NCI-H345 treated with DMSO at 0.1 percent for 48 hours (cell line): ENCODE measurements at regions not wholly inside any gene's neighbourhood (a gene's known extent, or its start where the extent isn't known, plus 50 kb on each side); places are given as distances from the start of the nearest gene placed in this dataset.
A peak's percentile ranks its signal among the peaks of the same experiment; 100 is the strongest.

Experiments
- DNase-seq: peaks from one replicate; lab custom pipeline; 2025; ENCODE audit not compliant: unreplicated experiment; lab: John Stamatoyannopoulos, UW

DNA sequence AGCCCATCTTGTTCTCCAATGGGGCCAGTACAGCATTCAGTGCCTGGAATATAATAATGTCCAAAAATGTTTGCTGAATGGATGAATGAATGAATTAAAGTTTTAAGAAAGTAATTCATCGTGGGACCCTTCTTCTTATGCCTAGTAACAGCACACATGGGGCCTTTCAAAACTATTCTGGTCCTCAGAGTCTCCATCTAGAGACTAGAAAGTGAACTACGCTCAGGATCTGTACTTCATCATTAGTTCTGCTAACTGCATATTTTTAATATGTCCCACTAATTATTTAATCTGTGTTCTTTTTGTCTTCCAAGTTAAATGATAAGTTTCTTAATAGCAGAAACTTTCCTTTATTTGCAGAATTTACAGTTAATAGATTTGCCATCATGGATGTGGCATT lies 172.5 kb downstream of the SMAD2 start:
- no peak for DNase-seq

DNA sequence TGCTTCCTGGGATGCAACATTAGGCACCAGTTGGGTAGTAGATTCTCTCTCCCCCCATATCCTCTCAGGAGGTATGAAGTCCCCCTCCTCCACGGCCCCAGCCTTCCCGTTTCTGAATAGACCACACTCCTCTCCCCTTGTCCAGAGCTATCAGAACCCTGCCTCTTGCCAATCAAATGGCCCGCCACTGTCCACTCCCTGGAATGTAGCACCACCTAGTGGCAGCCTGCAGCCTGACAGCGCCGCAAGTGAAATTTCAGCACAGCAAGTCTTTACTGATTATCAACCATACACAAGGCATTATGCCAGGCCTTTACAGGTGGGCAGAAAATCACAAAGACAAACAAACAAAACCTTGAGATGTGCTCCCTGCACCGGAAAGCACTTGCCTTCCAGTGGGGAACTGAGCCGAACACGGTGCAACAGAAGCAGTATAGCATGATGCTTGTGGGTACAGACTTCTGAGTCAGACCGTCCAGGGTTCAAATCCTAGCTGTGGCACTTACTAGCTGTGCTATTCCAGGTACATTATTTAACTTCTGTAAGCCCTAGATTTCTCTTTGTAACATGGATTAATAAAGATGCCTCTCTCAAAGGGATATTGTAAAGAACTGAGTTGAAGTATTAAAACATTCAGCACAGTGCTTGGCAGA lies 174.0 kb downstream of the SMAD2 start:
- peak; percentile 66 for DNase-seq

DNA sequence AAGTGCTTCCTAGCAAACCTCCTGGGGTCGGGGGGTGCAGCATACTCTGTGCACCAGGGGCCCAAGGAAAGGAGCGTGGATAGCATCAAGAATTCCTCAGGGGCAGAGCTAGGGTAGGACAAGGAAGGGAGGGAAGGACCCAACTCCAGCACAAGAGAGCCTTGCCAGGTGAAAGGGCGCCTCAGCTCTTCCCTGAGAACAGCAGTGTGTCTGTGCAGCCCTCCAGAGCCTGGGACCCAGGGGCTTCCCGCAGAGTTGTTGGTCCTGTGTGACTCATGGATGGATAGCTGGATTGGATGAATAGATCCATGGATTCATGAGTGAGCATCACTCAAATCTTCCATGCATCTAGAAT lies 175.4 kb downstream of the SMAD2 start:
- no peak for DNase-seq

DNA sequence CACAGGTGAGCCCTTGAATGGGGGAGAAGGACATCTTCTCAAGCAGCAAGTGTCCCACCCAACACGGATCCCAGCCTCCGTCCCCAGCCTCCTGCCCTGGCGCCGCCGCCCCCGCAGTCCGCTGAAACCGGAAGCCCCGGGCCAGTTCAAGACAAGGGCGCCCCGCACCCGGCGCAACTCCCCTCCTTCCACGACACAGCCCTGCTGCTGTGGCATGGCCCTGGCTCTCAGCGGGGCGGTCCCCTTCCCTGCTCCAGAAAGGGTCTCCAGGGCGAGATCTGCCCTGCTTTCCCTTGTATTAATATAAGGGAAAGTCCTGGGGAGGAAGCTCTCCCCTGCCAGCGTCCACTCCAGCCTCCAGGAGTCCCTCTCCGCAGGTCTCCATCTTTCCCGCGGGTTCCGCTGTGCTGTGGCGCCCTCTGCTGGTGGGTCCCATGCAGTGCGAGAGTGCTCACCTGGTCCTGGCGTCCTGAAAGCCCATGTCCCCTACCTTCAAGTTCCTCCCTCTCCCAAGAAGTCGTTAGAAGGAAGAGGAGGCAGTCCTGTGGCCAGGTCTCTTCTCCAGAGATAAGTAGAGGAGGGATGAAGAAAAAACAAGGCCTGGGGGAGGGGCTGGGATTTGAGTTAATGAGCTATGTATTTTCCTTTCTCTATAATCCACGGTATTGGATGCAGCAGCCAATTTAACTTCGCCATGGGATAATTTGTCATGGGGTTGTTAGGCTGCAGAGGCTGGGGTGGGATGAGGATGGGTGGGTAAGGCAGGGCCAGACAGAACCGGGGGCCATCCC lies 176.0 kb downstream of the SMAD2 start:
- DNase-seq = peak; percentile 12

DNA sequence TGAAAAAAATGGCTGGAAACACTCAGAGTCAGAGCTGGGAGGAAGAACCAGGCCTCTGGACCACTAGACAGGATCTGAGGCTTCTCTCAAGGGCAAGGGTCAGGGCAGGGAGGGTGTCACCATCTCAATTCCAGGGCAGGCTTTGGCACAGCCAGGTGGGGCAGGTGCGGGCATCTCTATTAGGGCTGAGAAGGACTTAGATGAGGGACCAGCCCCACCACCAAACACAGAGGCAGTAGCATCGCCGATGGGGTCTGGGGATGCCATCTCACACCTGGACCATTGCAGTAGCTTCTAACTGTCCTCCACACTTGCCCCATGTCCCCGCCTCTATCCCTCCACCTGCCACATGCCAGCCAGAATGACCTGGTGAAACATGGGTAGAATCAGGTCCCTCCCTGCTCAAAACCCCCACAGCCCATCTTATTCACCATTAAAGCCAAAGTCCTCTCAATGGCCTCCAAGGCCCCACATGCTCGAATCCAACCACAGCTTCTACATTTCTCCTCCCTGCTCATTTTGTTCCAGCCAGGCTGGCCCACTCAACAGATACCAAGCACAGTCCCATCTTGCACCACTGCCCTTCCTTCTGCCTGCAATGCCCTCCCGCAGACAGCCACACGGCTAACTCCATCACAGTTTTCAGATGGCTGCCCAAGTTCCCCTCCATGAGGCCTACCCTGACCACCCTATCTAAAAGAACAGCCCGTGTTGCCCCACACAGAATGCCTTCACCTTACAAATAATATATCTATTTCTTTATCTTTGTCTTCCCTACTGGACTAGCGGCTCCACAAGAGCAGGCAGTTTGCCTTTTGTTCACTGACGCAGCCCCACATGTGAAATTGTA lies 177.4 kb downstream of the SMAD2 start:
- no peak for DNase-seq

DNA sequence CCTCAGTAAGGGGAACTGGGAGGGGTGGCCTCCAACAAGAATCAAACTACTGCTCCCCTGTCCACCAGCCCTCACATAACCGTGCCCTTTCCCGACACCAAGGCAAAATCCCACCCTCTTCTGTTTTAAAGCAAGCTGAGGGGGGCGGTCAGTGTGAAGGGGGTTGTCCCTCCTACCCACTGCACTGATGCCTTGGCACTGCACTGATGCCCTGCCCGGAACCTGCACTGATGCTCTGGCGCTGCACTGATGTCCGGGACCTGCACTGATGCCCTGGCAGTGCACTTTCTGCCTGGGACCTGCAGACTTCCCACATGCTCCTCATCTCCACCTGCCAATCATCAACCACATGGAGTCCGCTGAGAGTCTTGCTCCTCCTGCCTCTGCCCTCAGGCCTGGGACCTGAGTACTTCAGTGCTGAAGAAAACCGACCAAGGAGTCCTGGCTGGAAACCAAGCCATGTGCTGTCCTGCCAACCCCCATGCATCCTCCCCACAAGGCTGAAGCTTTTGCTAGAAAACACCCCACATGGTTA lies 179.5 kb downstream of the SMAD2 start:
- no peak for DNase-seq

DNA sequence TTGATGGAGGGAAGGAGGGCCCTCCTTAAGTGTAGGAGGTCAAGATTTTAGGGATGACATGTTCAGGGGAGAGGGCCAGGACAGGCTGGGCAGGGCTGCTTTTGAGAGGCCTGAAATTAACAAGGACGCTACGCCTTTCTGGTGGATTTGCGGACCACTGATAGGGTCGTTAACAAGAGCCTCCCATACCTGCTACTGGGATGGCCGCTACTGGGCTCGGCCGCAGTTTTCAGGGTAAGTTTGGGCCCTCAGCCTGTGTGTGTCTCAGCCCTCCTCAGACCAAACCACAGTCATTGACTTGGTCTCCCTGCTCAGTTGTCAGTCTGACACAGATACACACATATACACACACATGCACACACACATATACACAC lies 180.9 kb downstream of the SMAD2 start:
- DNase-seq = no peak

DNA sequence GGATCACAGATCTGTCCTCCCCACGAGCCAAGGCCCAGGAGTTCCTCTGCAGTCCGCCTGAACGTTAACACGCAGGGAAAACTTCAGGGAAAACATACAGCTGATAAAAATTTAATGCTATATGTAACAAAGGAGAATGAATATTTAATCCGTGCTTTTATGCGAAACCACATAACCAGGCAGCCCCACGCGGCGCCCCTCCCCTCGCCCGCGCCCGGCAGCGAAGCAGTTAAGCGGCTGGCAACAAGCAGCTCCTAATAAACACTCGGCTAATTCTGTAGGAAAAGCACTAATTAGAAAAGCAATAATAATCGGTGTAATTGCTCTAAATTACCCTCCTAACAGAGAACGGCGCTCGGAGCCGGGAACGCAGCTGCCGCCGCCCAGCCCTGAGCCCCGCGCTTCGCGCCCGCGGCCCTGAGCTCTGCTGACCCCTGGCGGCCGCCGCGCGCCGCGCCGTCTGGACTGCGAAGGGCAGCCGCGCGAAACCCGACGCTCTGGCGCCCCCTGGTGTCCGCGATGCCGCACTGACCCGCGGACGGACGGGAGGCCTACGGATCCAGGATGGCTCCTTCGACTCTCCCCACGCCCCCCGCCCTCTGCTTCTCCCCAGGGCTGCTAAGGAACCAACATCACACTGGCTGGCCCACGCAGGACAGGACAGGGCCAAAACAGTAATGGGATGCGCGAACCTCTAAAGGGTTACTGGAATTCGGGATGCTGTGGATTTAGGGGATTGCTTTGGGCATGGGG lies 181.4 kb downstream of the SMAD2 start:
- peak; percentile 67 for DNase-seq

DNA sequence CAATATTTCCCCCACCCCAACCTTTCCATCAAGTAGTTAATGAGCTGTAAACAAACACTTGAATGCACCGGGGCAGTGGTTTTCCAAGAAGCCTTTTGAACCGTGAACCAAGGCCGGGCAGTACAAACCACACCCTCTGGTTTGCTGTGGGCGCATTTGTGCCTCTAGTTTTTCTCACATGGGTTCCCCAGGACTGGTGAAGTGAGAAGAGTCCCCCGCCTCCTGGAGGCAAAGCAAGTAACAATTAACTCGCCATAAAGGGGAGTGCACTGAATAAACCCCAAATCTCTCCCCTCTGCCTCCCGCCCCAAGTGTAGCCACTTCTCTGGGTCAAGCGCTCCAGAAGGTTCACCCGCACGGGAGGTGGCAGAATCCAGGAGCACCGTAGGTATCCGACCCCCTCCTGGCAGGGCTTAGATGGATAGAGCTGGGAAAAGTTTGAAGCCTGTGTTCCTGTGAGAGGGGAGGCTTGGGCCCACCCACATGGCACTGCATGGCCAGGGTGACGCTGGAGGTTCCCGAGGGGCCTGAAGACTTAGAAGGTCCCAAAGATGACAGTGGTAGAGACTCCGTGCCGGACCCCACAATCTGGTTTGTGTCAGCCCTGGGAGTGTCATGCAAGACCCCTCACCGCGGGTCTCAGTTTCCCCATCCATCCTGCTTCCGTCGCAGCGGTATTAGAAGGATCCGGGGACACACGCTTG lies 182.2 kb downstream of the SMAD2 start:
- no peak for DNase-seq

DNA sequence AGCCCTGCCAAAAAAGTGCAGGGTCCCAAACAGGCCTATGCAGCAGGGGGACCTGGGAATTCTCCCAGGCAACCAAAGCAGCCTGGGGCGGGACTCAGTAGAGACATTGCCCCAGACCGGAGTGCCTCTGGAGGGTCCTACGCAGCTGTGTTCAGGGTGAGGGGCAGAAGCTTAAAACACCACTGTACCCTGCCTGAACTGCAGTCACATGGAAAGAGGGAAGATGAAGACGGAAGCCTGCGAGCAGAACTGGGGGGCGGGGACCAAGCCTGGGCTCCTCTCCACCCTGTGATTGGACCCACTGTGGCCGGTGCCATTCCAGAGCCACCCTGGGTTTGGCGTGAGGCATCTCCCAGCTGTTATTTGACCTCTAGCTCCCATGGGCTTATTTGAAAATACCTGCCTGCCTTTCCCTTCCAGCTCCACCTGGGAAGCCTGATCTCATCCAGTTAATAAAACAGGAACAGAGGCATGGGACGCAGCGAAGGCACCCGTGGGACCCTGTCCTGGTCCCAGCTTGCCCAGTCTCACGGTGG lies 183.1 kb downstream of the SMAD2 start:
- DNase-seq = no peak

DNA sequence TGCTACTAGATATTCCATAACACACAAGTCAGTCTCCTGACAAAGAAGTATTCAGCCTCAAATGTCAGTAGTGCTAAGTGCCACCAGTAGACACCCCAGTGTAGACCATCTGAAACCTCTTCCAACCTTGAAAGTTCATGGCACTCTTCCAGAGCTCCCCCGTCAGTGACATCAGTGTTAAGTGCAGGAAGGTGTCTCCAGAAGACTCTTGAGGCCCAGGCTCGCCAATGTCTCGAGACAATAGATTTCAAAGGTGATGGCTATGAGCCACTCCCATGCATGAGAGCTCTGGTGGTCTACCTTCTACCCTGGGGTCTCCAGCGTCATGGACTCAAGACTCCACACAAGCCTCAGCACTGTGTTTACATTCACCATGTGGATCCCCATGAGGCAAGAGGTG lies 183.8 kb downstream of the SMAD2 start:
- no peak for DNase-seq

DNA sequence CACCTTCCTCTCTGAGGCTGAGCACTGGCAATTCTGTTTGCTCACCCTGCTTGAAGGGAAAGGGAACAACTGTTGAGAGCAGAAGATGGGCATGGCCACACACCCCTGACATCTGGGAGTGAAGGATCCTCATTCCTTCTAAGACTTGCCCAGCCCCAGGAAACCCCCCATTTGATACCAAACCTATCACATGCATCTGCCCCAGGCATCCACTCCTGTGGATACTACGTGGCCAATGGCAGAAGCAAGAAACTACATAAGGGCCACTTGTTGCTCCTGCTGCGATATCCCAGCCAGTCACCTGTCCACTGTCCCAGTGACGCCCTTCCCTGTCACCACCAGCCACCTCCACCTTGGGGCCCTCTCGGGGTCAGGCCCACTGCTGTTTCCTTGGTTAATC lies 185.2 kb downstream of the SMAD2 start:
- no peak for DNase-seq

DNA sequence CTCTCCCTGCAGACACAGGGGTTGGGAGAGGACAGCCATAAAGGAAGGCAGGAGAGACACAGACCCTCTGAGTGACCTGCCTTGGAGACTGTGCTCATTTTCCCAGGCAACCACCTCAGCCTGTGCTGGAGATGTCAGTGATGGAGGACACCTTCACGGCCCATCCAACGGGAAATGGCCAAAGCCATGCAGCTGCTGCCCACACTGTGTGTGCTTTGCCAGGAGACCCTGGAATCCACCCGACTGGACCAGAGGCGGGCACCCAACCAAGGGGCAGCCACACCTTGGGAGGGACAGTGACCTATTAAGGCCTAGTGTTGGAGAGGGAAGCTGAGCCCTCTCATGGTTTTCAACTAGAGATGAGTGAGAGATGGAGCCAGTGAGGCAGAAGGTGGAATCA lies 192.5 kb downstream of the SMAD2 start:
- DNase-seq = no peak

DNA sequence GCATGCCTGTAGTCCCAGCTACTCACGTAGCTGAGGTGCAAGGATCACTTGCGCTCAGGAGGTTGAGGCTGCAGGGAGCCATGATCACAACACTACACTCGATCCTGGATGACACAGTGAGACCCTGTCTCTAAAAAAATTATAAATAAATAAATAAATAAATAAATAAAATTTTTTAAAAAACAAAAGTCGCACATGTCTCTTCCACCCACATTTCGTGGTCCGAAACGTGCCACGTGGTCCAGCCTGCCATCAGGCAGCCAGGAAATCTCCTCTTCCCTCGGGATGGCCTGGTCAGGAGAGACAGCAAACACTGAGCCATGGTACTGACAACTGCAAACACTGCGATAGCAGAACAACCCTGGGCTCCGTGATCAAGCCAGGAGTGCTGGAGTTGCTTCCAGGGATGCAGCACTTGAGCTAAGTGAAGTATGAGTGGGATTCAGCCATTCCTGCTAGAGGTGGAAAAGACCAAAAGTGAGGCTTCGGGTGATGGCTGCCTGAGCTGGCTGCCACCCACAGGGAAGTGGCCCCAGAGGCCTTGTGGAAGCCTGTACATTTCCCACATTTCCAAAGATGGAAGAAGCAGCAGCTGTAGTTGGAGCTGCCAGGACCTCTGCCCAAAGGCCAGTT lies 193.1 kb downstream of the SMAD2 start:
- no peak for DNase-seq

DNA sequence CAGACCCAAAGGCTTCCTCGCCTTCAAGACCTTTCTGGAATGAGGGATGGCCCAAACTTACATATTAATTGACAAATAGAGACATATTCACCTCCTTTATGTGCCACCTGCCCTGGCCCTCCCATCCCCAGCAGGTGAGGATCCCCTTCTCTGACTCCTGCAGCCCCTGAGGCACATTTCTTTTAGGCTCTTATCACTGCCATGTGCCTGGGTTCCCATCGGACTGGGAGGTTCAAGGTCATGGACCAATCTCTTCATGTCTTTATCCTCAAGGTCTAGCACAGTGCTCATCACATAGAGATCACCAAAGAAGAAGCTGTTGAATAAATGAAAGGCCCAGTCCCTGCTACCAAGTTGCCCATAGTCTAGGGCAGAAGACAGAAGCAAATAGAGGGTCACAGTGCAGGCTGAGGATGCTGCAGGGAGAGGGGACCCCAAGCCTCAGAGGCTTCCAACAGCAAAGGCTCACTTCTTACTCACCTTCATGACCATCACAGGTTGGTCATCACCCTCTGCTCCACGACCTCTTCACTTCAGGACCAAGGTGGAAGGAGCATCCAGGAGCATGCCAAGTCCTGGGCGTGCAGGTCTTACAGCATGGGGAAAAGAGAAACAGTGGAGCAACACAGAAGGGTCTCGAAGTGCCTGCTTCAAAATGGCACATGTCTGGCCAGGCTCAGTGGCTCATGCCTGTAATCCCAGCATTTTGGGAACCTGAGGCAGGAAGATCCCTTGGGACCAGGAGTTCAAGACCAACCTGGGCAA lies 193.9 kb downstream of the SMAD2 start:
- no peak for DNase-seq

DNA sequence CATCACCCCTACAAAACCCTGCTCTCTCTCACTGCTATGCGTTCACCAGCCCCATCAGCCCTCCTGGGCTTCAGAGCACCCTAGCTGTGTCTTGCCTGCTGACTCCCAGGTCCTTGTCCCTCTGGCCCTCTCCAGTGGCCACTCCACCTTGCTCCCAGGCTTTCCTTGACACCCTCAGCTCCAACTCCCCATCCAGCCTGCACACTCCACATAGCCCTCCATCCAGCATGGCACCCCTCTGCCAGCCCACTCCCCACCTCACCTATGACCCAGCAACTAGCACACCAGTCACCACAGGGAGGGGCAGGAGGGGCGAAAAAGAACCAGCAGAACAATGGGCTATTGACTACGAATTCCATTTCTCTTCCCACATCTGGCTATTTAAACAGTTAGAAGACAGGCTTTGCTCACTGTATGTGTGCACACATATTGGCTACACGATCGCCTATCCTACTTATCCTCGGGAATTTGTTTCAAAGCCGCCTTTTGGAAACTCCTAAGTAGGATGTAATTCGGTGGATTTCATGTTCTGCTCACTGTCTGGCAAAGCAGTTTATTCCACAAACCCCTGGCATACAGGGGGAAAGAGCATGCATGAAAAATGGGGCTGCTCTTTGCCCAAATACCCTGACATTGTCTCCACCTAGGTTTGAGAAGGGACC lies 195.3 kb downstream of the SMAD2 start:
- DNase-seq = no peak

DNA sequence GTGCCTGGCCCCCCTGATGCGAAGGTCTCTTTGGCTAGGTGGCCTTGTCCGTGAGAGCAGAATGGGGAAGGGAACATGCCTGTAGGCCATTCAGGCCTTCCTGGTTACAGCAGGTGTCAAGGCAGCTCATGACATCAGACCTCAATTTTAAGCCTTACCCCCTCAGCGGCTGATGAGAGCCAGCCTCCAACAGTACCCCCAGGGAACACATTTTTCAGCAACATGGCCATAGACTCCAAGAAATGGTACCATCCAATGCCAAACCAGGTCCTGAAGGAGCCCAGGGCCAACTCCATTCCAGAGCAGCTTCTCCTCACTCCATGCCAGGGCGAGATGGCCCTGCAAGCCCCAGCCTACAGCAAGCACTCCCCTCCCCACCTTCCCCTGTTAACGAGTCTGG lies 199.2 kb downstream of the SMAD2 start:
- no peak for DNase-seq

DNA sequence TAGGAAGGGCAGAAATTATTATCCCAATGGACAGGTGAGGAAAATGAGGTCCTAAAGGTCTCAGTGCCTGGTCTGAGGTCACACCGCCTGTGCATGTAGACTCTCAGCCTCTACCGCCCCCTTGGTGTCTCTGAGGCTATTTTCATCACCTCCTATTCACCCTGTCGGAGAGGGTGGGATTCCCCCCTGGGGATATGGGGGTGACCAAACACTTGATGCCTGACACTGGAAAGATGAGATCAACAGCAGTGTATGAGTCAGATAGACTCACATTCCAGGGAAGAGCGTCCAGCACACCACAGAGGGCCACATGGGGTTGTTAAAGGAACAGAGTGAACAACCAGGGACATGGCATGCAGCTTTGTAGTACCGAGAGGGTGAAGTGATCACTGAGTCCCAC lies 199.7 kb downstream of the SMAD2 start:
- DNase-seq = no peak
